ENCODE measurements at regions not wholly inside any gene's neighbourhood (a gene's known extent, or its start where the extent isn't known, plus 50 kb on each side); places are given as distances from the start of the nearest gene placed in this dataset.

DNA sequence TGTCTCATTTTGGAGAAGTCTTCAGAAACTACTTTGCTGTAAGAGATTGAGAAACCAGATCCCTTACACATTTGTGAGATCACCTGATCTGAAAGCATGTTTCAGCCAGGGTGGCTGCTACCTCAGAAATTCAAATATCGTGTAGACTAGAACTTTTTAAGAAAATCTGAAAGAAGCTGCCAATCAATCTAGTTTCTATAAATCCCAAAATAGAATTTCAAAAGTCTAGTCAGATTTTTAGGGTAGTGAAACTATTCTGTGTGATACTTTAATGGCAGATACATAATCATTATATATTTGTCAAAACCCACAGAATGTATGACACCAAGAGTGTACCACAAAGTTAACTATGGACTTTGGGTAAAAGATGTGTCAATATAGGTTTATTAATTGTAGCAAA is 79.9 kb upstream of the PLPPR5 start:
- TF ChIP-seq, protein P1, sequence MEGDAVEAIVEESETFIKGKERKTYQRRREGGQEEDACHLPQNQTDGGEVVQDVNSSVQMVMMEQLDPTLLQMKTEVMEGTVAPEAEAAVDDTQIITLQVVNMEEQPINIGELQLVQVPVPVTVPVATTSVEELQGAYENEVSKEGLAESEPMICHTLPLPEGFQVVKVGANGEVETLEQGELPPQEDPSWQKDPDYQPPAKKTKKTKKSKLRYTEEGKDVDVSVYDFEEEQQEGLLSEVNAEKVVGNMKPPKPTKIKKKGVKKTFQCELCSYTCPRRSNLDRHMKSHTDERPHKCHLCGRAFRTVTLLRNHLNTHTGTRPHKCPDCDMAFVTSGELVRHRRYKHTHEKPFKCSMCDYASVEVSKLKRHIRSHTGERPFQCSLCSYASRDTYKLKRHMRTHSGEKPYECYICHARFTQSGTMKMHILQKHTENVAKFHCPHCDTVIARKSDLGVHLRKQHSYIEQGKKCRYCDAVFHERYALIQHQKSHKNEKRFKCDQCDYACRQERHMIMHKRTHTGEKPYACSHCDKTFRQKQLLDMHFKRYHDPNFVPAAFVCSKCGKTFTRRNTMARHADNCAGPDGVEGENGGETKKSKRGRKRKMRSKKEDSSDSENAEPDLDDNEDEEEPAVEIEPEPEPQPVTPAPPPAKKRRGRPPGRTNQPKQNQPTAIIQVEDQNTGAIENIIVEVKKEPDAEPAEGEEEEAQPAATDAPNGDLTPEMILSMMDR (IDR thresholded peaks at IDR 0.05; ENCODE audit: low read depth, low read length, poor library complexity, severe bottlenecking), result no peak
- TF ChIP-seq EZH2phosphoT487 (IDR thresholded peaks at IDR 0.05; ENCODE audit: borderline replicate concordance, low read length), result no peak
